Gastroesophageal sphincter (tissue), 3 donors: ENCODE measurements at regions not wholly inside any gene's neighbourhood (a gene's known extent, or its start where the extent isn't known, plus 50 kb on each side); places are given as distances from the start of the nearest gene placed in this dataset.

Experiments
- CTCF ChIP-seq, 4 experiments: fragments of 200-600 bp in 2 of 4; fragments of 450-650 bp in 2 of 4; sonication (generic) in 1 of 4; IDR thresholded peaks; one replicate each; pipeline ENCODE4 v1.5.1; 2017 to 2019; ENCODE audit warnings: antibody characterized with exemption in 4 of 4, mild to moderate bottlenecking in 2 of 4, moderate library complexity in 2 of 4
- POLR2A ChIP-seq, 2 donors: fragments of 450-650 bp; IDR thresholded peaks; one replicate each; pipeline ENCODE4 v1.6.1; 2017; ENCODE audit warnings: antibody characterized with exemption in 2 of 2, mild to moderate bottlenecking in 2 of 2, moderate library complexity in 1 of 2

- TF ChIP-seq CTCF (IDR thresholded peaks at IDR 0.05) = no peak
- TF ChIP-seq POLR2A (IDR thresholded peaks at IDR 0.05) = no peak
Measured at GRCh38 chrX:39704590-39704989, 393.2 kb downstream of the BCOR start.
